ENCODE measurements at regions not wholly inside any gene's neighbourhood (a gene's known extent, or its start where the extent isn't known, plus 50 kb on each side); places are given as distances from the start of the nearest gene placed in this dataset.

GRCh38 chr7:77466450-77466849, 50.3 kb upstream of the GSAP start:
- FAIRE-seq, result no peak
- no peaks in the 10 kb centered on the region for H3K79me2 ChIP-seq (ENCODE audit: control insufficient read depth in 1 of 2, insufficient read depth in 2 of 2, low read length in 2 of 2)
- no peaks in the 10 kb centered on the region for H3K79me1 ChIP-seq (ENCODE audit: low read depth, low read length)
- no peak overlapping the region for H2AK5ac ChIP-seq (ENCODE audit: low read depth, low read length)
- H2AFZ ChIP-seq (ENCODE audit: low read length), result no peak overlapping the region
- DNase-seq (ENCODE audit: low read depth in 1 of 2, low spot score in 2 of 2), result no peak
- H3K23ac ChIP-seq (ENCODE audit: insufficient read length), result no peak overlapping the region
- POLR2A ChIA-PET (ENCODE audit: partially characterized antibody), result no interaction called here
- peaks cover 2 to 9% of the 10 kb centered on the region in 2 experiments; a peak in 3 of 4 replicates for H3K9me3 ChIP-seq (ENCODE audit: insufficient read depth in 2 of 2, low read depth in 1 of 2, low read length in 1 of 2)
- H2BK12ac ChIP-seq (ENCODE audit: low read depth, low read length), result no peak overlapping the region
- H4K91ac ChIP-seq (replicated peaks; ENCODE audit: insufficient read length, low read length), result no peak overlapping the region
- no peak overlapping the region for H2BK120ac ChIP-seq (replicated peaks; ENCODE audit: low read depth, low read length)
- H3K14ac ChIP-seq (ENCODE audit: insufficient read length), result no peak overlapping the region
- CTCF ChIA-PET (ENCODE audit: partially characterized antibody), result interaction anchor here (1.0 to 1.7 kb wide), 2 partner anchors 11 to 135 kb away, joined by 3 to 5 read pairs; no protein-coding TSS in a partner anchor
- H3K56ac ChIP-seq (replicated peaks; ENCODE audit: insufficient read length, low read depth, low read length), result no peak overlapping the region
- no peak overlapping the region for H3K18ac ChIP-seq (ENCODE audit: extremely low read depth, low read length)
- H3K4me2 ChIP-seq (ENCODE audit: insufficient read depth in 1 of 2, low read depth in 2 of 2, low read length in 2 of 2), result no peak overlapping the region
- no peaks in the 10 kb centered on the region for H3K27me3 ChIP-seq (replicated peaks in 1 of 4; ENCODE audit: control insufficient read depth in 3 of 4, extremely low read depth in 1 of 4, insufficient read depth in 3 of 4, low read length in 3 of 4)
- no peaks in the 10 kb centered on the region for H3K23me2 ChIP-seq (ENCODE audit: low read depth, low read length)
- no peaks in the 10 kb centered on the region for H3K4me1 ChIP-seq (replicated peaks in 1 of 4; ENCODE audit: control insufficient read depth in 3 of 4, insufficient read depth in 4 of 4, low read length in 3 of 4)
- H4K20me1 ChIP-seq (replicated peaks in 1 of 2; ENCODE audit: control insufficient read depth in 1 of 2, insufficient read depth in 2 of 2, low read length in 2 of 2), result no peaks in the 10 kb centered on the region
- no peak overlapping the region for H2BK5ac ChIP-seq (ENCODE audit: low read depth, low read length)
- no peaks in the 10 kb centered on the region for H3K36me3 ChIP-seq (ENCODE audit: control insufficient read depth in 2 of 4, insufficient read depth in 4 of 4, low read length in 3 of 4)
- no peak overlapping the region for H2BK20ac ChIP-seq (ENCODE audit: low read length)
- WGBS, 2 experiments (ENCODE audit: extremely low coverage in 1 of 2, insufficient coverage in 1 of 2, insufficient read length in 1 of 2, insufficient replicate concordance in 2 of 2, low coverage in 1 of 2, low lambda C conversion rate in 2 of 2, missing lambda C conversion rate in 1 of 2), result 83% methylated on average over 1 of the region's 1 CpG; no CpG with 5 or more reads in 1 of the 2 experiments
- no peak overlapping the region for H3K9ac ChIP-seq (replicated peaks in 1 of 4; ENCODE audit: extremely low read depth in 1 of 4, low read depth in 3 of 4, low read length in 3 of 4)
- no peak overlapping the region for H3K4ac ChIP-seq (replicated peaks; ENCODE audit: insufficient read length, low read depth, low read length)
- H4K5ac ChIP-seq (ENCODE audit: insufficient read length, low read depth, low read length), result no peak overlapping the region
- no peak overlapping the region for H2BK15ac ChIP-seq (ENCODE audit: low read length)
- H4K8ac ChIP-seq (ENCODE audit: extremely low read depth, insufficient read depth, low read length), result no peak overlapping the region
- H3K4me3 ChIP-seq (ENCODE audit: extremely low read depth in 1 of 4, insufficient read depth in 2 of 4, low read depth in 3 of 4, low read length in 4 of 4), result no peak overlapping the region
- no peak overlapping the region for H3K27ac ChIP-seq (ENCODE audit: low read depth, low read length)
- no peak for TF ChIP-seq POLR2A (IDR thresholded peaks at IDR 0.05; ENCODE audit: control extremely low read depth in 1 of 2, low read depth in 2 of 2, low read length in 2 of 2)
- TF ChIP-seq GTF2F1 (IDR thresholded peaks at IDR 0.05; ENCODE audit: borderline replicate concordance, low read depth, low read length), result no peak
- TF ChIP-seq SUZ12 (IDR thresholded peaks at IDR 0.05; ENCODE audit: low read length), result no peak
- no peak for TF ChIP-seq ZNF274 (IDR thresholded peaks at IDR 0.05; ENCODE audit: borderline replicate concordance, extremely low read depth, low read length)
- TF ChIP-seq TBP (IDR thresholded peaks at IDR 0.05; ENCODE audit: low read depth, low read length), result no peak
- TF ChIP-seq, protein P1, sequence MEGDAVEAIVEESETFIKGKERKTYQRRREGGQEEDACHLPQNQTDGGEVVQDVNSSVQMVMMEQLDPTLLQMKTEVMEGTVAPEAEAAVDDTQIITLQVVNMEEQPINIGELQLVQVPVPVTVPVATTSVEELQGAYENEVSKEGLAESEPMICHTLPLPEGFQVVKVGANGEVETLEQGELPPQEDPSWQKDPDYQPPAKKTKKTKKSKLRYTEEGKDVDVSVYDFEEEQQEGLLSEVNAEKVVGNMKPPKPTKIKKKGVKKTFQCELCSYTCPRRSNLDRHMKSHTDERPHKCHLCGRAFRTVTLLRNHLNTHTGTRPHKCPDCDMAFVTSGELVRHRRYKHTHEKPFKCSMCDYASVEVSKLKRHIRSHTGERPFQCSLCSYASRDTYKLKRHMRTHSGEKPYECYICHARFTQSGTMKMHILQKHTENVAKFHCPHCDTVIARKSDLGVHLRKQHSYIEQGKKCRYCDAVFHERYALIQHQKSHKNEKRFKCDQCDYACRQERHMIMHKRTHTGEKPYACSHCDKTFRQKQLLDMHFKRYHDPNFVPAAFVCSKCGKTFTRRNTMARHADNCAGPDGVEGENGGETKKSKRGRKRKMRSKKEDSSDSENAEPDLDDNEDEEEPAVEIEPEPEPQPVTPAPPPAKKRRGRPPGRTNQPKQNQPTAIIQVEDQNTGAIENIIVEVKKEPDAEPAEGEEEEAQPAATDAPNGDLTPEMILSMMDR (IDR thresholded peaks at IDR 0.05; ENCODE audit: control extremely low read depth in 1 of 3, insufficient read depth in 1 of 3, low read depth in 1 of 3, low read length in 3 of 3), result no peak
- TF ChIP-seq EGR1 (IDR thresholded peaks at IDR 0.05; ENCODE audit: borderline replicate concordance, low read depth, low read length), result no peak
- TF ChIP-seq CBX5 (IDR thresholded peaks at IDR 0.05; ENCODE audit: low read depth, low read length), result no peak
- TF ChIP-seq MAFK (IDR thresholded peaks at IDR 0.05; ENCODE audit: low read depth, low read length), result no peak
- TF ChIP-seq, protein P2, sequence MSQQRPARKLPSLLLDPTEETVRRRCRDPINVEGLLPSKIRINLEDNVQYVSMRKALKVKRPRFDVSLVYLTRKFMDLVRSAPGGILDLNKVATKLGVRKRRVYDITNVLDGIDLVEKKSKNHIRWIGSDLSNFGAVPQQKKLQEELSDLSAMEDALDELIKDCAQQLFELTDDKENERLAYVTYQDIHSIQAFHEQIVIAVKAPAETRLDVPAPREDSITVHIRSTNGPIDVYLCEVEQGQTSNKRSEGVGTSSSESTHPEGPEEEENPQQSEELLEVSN (IDR thresholded peaks at IDR 0.05), result no peak

Data from H1 (cell line).